GM23248 (cell line): ENCODE measurements at regions not wholly inside any gene's neighbourhood (a gene's known extent, or its start where the extent isn't known, plus 50 kb on each side); places are given as distances from the start of the nearest gene placed in this dataset.
"Not testable (repeated sequence)": the region's sequence is repeated elsewhere in the genome, so short reads cannot be mapped to it uniquely, and the experiment has no call there.

Source experiments
- EZH2 ChIP-seq: fragments of 200-600 bp; sonication (generic); IDR thresholded peaks from 2 replicates; pipeline ENCODE4 v1.6.1; 2018; ENCODE audit warnings: antibody characterized with exemption, mild to moderate bottlenecking; ENCODE audit not compliant: insufficient read depth, poor library complexity, severe bottlenecking
- EZH2phosphoT487 ChIP-seq: fragments of 200-600 bp; sonication (generic); IDR thresholded peaks from 2 replicates; pipeline ENCODE4 v1.6.1; 2018; ENCODE audit warnings: antibody characterized with exemption, moderate library complexity, mild to moderate bottlenecking, low read depth; ENCODE audit not compliant: insufficient read depth

- not testable (repeated sequence) for TF ChIP-seq EZH2, EZH2phosphoT487
Measured at GRCh38 chr6:137979263-137979662, 112.2 kb downstream of the TNFAIP3 start.
